GM12874 (cell line): ENCODE measurements at regions not wholly inside any gene's neighbourhood (a gene's known extent, or its start where the extent isn't known, plus 50 kb on each side); places are given as distances from the start of the nearest gene placed in this dataset.

Source experiments
- TF ChIP-seq, protein P1 (sequence below): IDR thresholded peaks from 2 replicates; pipeline ENCODE4 v1.5.1; 2011; ENCODE audit warnings: low read depth, mild to moderate bottlenecking, control low read depth, low read length, moderate library complexity; ENCODE audit not compliant: insufficient read depth

DNA sequence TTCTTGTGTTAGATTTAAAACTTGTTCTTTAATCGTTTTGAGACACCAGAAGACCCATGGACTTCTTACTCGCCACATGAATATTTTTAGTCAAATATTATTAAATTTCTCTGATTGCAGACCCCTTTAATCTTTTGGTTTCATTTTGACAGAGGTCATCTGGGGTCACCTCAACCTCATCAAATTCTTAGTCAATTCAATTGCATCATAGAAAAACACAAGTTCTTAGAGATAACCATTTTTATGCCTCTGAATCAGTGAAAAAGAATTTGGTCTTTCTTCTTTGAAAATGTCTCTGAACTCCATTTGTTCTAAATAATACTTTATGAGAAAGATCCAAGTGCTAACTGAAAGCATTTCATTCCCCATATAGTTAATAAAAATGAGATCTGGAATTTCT lies 55.2 kb upstream of the CBLN4 start:
- TF ChIP-seq, protein P1, sequence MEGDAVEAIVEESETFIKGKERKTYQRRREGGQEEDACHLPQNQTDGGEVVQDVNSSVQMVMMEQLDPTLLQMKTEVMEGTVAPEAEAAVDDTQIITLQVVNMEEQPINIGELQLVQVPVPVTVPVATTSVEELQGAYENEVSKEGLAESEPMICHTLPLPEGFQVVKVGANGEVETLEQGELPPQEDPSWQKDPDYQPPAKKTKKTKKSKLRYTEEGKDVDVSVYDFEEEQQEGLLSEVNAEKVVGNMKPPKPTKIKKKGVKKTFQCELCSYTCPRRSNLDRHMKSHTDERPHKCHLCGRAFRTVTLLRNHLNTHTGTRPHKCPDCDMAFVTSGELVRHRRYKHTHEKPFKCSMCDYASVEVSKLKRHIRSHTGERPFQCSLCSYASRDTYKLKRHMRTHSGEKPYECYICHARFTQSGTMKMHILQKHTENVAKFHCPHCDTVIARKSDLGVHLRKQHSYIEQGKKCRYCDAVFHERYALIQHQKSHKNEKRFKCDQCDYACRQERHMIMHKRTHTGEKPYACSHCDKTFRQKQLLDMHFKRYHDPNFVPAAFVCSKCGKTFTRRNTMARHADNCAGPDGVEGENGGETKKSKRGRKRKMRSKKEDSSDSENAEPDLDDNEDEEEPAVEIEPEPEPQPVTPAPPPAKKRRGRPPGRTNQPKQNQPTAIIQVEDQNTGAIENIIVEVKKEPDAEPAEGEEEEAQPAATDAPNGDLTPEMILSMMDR: no peak

DNA sequence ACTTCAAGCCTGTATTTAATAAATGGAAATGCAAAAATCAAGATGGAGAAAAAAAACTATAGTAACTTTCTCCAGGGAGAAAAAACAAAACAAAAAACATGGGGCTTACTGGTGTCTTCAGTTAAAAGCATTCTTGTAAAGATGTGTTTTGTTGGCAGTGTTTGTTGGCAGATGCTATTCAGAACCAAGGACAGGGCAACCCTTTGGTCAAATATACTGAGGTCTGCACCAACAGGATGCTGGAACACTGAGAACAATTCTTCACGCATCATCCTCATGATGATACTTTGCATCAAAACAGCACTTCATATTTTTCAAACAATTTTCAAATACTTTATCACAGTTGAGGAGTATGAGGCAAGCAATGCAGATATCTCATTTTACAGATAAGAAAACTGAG lies 63.7 kb upstream of the CBLN4 start:
- TF ChIP-seq, protein P1: no peak

DNA sequence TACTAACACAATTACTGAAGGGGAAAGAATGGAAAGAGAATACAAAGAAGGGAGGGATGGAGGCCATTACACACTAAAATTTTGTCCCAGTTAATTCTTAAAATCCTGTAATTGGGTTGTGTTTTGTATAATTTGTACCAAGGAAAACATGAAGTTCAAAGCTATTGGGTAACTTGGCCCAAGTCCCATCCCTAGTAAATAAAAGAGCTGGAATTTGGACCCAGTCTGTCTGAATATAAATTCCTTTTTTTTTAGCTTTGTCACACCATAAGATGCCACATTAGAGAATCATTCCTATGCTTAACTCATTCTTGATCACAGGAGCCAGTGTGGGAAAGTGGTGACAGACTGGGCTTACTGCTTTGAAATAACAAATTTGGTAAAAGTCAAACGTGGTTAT lies 66.8 kb upstream of the CBLN4 start:
- TF ChIP-seq, protein P1: no peak

DNA sequence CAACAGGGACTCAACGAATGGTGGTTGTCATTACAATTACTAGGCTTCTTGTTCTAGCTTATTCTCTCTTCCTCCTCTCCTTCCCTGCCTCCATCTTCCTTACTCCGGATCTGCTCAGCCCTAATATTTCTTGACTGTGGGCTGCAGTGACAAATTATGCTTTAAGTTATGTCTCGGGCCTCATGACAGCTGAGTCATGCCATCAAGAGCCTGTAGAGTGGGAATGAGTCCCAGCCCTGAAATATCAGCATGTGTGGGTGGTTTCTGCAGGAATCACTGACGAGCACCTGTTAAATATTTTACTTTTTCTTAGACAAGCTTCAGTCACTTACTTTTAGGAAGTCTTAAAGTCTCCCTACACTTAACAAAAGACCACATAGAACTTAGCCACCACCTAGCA lies 83.1 kb upstream of the CBLN4 start:
- TF ChIP-seq, protein P1: no peak

DNA sequence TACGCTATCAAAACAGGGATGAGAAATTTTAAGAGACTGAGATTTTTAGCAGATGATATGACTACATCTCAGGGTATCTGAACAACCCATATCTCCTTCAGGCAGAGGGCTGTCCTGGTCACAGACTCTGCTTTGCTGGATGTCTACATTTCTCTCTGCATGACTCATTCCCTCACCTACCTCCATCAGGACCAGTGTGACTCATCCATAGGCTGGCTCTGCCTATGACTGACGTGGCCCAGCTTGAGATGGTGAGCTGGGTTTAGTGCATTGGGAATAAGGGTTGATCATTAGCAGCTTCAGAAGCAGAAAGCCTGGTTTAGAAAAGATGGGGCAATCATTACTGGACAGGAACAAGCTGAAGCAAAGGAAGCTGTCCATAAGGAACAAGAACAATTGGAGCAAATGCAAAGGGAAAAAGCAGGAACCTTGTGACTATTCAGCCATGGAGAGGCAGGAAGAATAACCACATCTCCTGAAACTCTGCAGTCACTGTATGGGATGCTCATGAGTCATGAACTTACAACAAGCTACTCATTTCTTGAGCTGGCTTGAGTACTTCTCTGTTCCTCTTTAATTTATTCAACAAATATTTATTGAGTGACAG lies 86.4 kb upstream of the CBLN4 start:
- TF ChIP-seq, protein P1: no peak

DNA sequence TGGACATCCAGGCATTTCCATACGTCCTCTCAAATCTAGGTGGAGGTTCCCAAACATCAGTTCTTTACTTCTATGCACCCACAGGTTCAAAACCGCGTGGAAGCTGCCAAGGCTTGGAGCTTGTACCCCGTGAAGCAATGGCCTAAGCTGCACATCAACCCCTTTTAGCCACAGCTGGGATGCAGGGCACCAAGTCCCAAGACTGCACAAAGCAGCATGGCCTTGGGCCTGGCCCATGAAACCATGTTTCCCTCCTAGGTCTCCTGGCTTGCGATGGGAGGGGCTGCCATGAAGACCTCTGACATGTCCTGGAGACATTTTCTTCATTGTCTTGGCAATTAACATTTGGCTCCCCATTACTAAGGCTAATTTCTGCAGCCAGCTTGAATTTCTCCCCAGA lies 88.9 kb upstream of the CBLN4 start:
- TF ChIP-seq, protein P1: no peak

DNA sequence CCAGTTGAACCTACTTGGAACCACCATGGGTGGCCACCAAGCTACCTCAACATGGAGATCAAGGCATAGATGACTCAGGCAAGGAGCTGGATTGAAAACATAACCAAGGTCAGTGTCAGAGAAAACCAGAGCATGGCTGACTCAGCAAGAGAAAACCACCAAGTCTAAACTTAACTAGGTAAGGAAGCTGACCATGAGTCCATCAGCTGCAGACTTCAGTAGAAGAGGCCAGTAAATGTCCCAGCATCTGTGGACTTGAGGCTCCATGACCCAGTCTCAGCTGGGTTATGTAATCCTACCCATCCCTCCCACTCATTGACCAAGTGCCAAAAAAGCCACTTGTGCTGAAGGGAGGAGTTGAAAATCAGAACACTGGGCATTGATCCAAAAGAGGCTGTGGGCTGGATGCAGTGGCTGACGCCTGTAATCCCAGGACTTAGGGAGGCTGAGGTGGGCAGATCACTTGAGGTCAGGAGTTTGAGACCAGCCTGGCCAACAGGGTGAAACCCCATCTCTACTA lies 93.7 kb upstream of the CBLN4 start:
- TF ChIP-seq, protein P1: no peak
